ENCODE measurements at regions not wholly inside any gene's neighbourhood (a gene's known extent, or its start where the extent isn't known, plus 50 kb on each side); places are given as distances from the start of the nearest gene placed in this dataset.
"Not testable (repeated sequence)": the region's sequence is repeated elsewhere in the genome, so short reads cannot be mapped to it uniquely, and the experiment has no call there.

- no peak for DNase-seq (ENCODE audit: low read depth)
Observed at GRCh38 chr5:82889088-82889487, 188.1 kb downstream of the TMEM167A start.

DNA sequence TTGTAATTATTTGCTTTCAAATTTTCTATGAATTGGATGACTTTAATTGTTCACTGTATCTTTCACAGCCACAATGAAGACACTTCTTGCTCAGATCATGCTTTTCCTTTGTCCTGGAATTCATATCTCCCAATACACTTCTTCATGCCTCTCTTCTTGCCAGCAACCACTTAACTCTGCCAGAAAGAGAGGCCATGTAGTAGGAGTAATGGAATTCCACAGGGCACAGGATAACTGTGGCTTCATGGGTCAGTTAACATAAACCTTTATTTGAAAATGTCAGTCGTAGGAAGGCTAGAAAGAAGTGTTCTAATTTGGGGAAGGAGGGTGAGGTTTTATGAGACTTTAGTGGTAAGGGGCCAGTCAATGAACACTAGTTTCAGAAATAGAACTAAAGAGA is 190.3 kb downstream of the TMEM167A start:
- peak; percentile 4 for DNase-seq (ENCODE audit: low read depth)

DNA sequence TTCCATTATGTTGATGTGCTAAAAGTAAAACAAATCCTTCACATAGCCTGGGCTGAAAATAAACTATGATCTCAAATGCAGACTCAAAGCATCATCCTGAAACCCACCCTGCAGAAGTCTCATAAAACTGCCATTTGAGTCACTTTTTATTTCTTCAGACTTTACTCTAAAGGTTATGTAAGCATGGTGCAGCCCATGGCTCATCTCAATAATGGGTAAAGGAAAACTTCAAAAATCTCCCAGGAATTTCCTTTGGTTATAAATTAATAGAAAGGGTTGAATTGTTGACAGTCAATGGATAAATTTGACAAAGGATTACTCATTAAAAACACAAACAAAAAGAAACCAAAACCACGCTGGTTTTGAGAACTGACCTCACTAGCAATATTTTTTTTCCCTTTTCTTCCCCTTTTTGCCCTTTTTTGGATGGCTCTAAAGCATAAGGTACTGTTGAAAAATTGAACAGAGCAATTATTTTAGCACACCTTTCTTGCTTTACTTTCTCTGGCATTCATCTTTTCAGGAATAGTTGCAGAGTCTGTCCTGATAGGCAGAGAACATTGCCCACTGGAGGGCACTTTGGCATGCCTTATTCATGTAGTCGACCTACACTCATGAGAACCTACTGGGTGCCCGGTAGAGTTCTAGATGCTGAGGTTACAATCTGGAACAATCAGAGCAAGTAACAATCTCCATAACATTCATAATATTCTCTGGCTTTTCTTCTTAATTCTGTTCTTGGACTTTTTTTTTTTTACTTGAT is 191.4 kb downstream of the TMEM167A start:
- DNase-seq (ENCODE audit: low read depth): peak; percentile 0

DNA sequence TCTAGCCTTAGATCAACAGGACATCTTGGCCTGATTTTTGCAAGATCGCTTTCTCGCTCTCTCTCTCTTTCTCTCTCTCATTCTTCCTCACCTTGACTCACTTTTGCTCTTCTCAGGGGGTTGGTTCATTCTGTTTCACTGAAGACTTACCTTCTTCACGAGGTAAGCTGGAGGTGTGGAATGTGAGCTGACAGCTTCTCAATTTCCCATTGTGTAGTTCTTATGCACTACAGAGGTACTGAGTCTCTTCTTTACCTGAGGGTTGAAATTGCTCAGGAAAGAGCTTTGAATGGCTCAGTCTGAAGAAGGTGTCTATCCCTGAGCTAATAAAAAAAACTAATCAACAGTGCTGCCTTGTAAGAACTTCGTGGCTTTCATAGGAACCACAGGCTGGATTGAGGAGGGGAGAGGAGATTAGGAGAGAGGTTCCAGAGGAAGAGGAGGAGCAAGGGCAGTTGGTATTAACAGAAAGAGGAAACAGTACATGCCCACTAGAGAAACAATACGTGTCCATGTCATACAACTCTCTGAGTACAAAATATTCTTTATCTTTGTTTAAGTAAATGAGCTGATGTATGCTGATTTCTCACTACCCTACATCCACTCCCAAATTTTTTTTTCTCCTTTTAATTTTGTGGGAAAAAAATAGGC is 192.2 kb downstream of the TMEM167A start:
- DNase-seq (ENCODE audit: low read depth): no peak

DNA sequence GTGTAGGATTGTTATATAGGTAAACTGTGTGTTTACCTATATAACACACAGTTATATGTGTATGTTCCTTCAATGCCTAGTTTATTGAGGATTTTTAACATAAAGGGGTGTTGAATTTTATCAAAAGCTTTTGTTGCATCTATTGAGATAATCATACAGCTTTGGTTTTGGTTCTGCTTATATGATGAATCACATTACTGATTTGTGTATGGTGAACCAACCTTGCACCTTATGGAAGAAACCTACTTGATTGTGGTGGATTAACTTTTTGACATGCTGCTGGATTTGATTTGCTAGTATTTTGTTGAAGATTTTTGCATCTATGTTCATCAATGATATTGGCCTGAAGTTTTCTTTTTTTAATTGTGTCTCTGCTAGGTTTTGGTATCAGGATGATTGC is 194.9 kb downstream of the TMEM167A start:
- no peak for DNase-seq (ENCODE audit: low read depth)

DNA sequence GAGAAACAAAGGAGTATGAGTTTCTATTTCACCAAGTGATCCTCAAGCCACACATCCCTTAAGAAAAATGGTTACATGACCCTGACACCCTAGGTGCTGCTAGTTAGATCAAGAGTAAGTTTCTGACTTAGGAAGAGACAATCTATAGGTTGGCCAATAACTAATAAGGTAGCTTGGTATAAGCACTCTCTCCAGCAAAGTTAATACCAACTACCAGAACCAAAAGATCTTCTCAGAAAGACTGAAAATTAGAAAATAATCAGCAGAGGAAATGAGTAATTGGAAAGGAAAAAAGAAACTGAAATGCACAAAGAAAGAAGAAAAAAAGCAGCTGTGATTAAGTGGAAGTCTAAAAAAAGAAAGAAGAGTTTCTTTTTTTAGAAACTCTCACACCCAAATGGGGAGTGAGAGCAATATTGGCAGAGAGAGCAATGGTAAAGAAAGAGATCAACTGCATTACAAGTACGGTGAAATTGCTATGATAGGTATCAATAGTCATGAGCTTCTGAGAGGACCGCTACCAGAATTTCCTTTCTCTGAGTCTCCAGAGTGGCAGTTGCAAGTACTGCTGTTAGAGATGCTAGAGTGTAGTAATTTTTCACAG is 195.5 kb downstream of the TMEM167A start:
- no peak for DNase-seq (ENCODE audit: low read depth)

DNA sequence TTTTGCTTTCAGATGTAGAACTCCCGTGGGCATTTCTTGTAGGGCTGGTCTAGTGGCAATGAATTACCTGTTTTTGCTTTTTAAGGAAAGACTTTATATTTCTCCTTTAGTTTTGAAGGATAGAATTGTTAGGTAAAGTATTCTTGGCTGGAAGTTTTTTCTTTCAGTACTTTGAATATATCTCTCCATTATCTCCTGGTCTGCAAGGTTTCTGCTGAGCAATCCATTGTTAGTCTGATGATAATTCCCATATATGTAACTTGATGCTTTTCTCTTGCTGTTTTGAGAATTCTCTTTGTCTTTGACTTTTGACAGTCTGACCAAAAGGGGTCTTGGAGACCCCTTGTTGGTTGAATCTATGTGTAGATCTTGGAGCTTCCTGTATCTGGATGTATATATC is 198.1 kb downstream of the TMEM167A start:
- no peak for DNase-seq (ENCODE audit: low read depth)

GRCh38 chr5:82873452-82873851 is 203.7 kb downstream of the TMEM167A start:
- no peak for DNase-seq (ENCODE audit: low read depth)

GRCh38 chr5:82872321-82873288 is 204.6 kb downstream of the TMEM167A start:
- not testable (repeated sequence) for DNase-seq (ENCODE audit: low read depth)

- no peak for DNase-seq (ENCODE audit: low read depth)
Observed at GRCh38 chr5:82865625-82866024, 211.6 kb downstream of the TMEM167A start.

DNA sequence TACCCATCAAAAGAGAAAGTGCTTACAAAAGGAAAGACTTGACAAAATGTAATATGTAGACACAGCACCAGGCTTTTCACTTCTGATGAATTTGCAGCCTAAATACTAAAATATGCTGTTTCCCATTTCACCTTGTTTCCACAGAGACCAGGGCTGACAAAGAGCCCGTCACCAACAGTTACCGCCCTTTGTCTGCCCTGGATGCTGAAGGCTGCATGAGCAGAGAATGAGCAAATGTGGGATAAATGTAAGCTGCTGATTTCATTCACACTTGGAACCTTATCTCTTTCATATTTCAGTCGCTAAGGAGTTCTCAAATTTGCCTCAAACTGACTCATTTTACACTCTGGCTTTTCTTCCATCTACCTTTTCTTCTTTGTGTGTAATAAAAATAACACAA is 213.9 kb downstream of the TMEM167A start:
- DNase-seq (ENCODE audit: low read depth): no peak

DNA sequence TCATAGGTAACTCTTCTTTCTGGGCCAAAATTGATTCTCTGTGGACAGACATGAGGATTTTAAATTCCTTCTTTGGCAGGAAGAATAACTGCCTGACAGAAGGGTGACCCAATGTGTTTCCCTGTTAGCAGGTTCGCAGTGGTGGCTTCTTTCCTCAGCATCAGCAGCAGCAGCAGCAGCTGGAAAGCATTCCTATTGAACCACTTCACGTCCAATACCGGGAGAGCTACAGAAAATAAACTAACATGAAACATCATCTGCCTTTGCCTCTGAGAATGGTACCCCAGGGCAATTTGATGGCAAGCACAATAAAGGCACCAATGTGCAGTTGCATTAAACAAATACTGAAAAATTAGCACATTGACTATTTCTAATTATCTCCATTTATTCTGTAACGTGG is 214.5 kb downstream of the TMEM167A start:
- no peak for DNase-seq (ENCODE audit: low read depth)

- DNase-seq (ENCODE audit: low read depth): no peak
Observed at GRCh38 chr5:82862261-82862660, 214.9 kb downstream of the TMEM167A start.

DNA sequence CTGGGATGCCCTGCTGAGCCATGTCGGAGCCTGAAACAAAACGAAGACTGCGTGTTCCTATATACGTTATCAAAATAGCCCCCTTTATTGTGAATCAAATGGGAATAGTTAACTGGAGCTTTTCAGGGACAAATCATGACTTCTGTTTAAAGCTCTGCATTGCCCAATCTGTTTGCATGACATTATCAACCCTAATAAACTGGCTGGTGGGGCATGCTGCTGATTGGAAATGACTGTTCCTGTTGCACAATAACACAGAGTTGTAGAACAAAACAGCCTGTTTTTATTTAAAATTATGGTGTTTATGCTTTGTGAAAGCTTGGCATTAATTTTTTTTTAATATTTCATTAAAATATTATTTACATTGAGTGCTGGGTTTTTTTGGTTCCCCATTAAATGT is 215.5 kb downstream of the TMEM167A start:
- DNase-seq (ENCODE audit: low read depth): peak; percentile 12

DNA sequence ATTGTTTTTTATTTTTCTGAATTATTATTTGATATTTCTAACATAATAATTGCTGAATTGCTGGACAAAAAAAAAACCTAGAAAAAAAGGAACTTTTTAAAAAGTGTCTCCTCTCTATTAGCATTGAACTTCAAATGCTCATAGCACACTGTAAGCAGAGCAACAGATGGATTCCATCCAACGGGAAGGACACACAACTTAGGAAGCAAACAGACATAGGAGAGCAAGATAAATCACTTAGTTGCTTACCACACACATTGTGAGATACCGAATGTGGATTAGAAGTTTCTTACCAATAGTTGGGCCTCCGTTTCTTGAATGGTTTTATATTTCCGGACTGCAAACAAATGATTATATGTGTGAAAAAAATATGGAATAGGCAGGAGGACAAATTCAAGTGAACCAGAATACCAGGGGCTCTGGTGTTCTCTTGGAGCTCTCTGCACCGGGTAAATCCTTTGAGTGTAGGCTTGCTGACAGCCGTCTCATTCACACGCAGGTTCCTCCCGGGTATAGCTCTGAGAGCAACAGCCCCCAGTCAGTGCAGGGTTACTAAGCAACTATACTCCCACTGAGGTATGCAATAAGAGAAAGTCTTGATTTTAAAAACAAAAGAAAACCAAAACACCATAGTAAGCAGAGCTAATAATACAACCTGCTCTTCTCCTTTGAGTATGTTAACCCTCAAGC is 217.6 kb downstream of the TMEM167A start:
- DNase-seq (ENCODE audit: low read depth): no peak

DNA sequence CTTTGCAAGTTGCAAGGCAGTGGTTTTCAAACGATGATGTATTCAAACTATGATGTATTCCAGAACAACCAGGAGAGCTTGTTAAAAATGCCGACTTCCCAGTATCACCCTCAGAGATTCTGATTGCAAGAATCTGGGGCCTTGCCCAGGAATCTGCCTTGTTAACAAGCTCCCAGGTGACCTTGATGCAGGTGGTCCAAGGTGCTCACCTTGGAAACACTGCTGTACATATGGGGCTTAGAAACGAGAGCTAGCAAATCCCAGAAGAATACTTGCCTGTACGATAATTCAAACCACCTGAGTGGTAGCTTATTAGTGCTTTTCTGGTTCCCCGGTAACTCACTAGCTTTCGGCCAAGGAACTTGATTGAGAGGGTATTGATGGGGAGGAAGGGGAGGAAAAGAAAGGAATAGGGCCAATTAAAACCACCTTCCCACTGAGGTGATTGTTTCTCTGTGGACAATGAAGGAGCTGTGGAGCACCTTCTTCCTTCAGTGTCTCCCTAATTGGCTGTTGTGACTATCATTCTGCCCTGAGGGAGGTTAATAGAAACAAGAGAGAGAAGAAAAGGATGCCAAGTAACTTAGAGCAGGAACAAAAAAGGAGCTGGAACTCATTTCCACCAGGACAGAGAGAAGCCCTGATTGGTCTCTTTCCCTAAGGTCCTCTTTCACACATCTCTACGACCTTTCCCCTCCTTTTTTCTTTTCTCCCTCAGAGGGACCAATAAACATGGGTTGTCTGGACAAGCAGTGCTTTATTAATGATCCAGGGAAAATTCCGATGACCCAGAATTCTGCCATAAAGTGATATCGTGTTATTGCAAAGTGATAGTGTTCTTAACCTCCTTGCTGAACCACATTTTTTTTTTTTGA is 218.8 kb downstream of the TMEM167A start:
- no peak for DNase-seq (ENCODE audit: low read depth)

DNA sequence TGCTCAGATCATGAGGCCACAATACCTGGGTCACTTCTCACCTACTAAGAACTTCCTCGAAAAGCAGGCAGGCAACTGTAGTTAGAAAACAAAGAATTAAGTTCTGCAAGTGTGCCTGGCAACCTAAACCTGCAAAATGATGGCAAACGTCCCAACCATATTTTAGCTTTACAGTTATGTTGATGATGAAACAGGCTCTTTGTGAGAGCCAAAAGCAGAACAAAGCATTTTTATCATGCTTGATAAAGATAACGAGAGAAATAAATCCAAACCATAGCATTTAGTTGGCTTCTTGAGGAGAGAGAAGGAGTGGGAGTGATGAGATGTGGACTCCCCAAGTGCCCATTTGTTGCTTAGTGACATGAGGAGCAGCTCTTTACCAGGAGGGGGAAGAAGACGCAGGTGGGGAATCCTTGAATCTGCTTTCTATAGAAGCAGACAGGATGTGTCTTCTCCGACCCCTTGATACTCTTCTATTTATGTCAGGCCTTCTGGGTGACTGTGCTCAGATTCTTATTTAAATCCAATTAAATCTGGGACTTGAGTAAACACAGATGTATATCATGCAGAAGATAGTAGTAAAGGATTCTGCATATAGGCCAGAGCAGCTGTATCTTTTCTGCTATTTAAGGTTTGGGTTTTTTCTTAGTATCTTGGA is 221.2 kb downstream of the TMEM167A start:
- no peak for DNase-seq (ENCODE audit: low read depth)

GRCh38 chr5:82854956-82855355 is 222.2 kb downstream of the TMEM167A start:
- DNase-seq (ENCODE audit: low read depth): no peak

DNA sequence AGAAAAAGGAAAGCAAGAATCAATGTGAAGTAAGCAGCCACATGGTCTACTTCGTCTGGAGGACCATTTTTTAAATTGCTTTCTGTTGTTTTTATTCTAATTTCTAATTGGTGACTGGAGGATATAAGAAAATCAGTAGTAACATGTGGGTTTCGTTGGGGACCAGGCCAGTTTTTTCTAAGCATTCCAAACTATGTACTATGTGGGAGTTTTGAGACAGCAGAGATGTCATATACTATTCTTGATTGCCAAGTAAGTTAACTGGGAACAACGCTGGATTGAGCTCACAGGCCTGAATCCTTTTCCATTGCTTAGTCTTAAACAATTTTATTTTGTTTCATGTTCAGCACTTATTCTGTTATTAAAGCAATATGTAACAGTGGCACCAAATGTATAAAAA is 225.7 kb downstream of the TMEM167A start:
- DNase-seq (ENCODE audit: low read depth): no peak

DNA sequence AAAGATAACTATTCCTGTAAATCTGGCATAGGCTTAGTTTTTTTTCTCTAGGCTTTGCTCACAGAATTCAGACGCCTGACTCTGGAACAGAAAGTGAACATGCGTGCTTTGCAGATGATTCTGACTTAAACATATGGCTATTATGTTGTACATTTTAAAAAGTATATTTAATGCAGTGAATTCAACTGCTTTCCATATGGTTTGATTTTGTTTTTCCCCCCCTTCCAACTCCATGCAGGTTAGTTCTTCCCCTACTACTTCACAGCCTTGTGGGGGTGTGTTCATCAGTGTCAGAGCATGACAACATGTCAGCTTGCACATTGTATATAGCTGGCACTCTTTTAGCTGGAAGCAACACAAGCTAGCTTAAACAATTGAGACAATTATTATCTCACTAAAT is 226.8 kb downstream of the TMEM167A start:
- no peak for DNase-seq (ENCODE audit: low read depth)

Data from iris pigment epithelial cell (primary cell).